ENCODE measurements at regions not wholly inside any gene's neighbourhood (a gene's known extent, or its start where the extent isn't known, plus 50 kb on each side); places are given as distances from the start of the nearest gene placed in this dataset.

- TF ChIP-seq CTCF (IDR thresholded peaks at IDR 0.05) (no peak), POLR2A (IDR thresholded peaks at IDR 0.05) (no peak)
Observed at GRCh38 chr2:187224989-187225388, 223.1 kb downstream of the CALCRL start.
